D341Med (cell line): ENCODE measurements at regions not wholly inside any gene's neighbourhood (a gene's known extent, or its start where the extent isn't known, plus 50 kb on each side); places are given as distances from the start of the nearest gene placed in this dataset.

ENCODE experiments used
- DNase-seq: peaks from one replicate; pipeline ENCODE4 v3.0.0; 2012; ENCODE audit warnings: low spot score

GRCh38 chr18:68342039-68342659 lies 372.8 kb downstream of the TMX3 start:
- DNase-seq, result no peak

DNA sequence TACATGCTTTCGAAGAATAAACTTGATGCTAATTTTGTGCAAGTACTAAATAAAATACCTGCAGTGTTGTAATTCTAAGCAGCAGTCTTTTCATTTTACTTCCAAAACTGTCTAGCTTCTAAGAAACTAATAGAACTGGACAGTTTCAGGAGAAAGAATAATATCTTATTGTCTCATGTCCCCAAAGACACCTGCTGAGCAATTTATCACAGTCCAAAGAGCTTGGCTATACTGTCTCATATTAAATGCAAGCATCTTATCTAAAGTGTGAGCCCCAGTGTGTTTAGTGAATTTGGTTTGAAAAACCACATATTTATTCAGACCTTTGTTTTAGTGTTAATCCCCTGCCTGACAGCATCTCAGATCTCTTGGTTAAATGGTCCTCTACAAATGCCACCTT lies 374.3 kb downstream of the TMX3 start:
- no peak for DNase-seq

DNA sequence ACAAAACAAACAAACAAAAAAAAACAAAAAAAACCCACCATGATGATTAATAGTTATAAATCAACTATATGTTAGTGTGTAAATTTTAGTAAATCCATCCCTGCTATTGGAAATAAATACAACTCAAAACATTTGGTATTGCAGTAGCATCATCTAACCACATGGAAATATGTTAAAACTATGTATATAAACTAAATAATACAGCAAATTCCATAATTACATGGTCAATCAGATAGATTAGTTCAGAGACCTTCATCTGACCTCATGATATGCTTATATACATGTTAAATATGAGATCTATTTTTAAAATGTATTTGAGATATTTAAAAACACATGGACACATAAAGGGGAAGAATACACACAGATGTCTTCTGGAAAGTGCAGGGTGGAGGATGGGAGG lies 384.2 kb downstream of the TMX3 start:
- no peak for DNase-seq

- no peak for DNase-seq
Observed at GRCh38 chr18:68323921-68324320, 391.0 kb downstream of the TMX3 start.

- no peak for DNase-seq
Observed at GRCh38 chr18:68316636-68317035, 398.3 kb downstream of the TMX3 start.

- no peak for DNase-seq
Observed at GRCh38 chr18:68314403-68314802, 400.5 kb downstream of the TMX3 start.

- DNase-seq, result no peak
Observed at GRCh38 chr18:68301441-68301840, 413.5 kb downstream of the TMX3 start.

- no peak for DNase-seq
Observed at GRCh38 chr18:68299906-68300305, 415.0 kb downstream of the TMX3 start.

DNA sequence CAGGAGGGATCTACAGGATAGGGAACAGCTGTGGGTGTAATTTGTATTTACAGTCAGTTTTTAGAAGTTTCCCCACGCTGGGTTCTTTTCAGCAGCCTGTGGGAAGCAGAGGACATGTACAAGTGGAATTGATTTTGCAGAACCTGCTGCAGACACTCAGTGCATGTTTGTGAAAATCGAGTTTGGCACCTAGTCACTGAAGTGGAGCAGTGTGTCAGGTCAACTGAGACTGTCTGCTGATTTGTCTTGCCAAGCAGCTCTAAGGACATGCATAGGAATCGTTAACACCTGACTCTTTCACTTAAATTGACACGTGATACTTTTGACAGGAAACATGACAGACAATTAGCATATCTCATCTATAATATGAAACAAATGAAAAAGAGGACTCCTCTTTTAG lies 416.6 kb downstream of the TMX3 start:
- DNase-seq, result no peak

DNA sequence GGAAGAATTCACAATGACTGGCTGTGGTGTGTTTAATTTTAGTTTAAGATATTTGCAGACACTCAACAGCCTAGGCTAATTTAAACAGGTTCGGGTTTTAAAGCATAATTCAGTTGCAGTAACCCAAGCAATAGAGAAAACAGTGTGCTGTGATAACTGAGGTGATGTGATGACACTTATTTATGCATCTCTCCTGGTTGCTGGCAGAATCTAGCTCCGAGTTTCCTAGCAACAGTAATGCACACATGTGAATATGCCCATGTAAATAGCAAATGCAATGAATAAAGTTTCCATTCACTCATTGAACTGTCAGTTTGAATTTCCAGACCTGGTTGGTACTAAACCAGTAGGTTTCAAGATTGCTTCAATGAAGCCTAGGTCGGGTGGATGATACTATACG lies 426.5 kb downstream of the TMX3 start:
- no peak for DNase-seq

DNA sequence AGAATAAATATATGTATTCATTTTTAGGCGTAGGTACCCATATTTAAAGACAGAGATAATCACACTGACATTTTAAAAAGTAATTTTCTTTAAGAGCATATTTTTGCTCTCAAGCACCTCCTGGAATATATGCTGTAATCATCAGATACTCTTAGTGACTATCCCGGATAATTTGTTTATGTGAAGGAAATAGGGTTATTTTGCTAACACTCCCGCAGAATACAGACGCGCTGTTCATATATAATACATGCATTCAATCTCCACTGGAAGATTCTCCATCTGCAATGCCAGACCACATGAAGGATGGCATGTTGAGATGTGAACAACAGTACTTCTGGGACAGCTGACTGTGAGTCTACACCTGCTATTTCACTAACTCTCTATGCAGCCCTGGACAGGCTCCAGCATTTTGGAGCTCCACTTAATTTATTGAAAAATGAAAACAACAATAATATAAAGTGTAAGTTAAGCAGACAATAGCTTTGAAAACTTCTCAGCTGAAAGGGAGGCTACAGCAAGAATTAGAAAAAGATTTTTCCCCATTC lies 430.6 kb downstream of the TMX3 start:
- DNase-seq, result no peak

DNA sequence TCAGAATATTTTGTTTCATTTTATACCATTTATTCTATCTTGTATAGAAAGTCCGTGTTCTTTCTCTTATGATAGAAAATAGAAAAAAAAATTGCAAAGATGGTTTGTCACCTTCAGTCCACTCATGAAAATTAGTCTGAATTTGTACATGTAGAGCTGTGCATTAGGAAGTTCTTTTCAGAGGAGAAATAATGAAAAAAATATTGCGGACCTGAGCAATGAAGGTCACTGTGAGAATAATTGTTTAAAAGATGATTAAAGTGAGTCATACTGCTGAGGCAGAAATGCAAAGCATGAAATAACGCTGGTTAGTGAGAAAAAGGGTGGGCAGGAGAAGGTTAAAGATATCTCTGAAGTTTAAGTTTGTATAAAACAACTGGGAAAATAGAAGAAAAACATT lies 431.1 kb downstream of the TMX3 start:
- DNase-seq, result no peak

GRCh38 chr18:68282232-68282631 lies 432.7 kb downstream of the TMX3 start:
- no peak for DNase-seq

DNA sequence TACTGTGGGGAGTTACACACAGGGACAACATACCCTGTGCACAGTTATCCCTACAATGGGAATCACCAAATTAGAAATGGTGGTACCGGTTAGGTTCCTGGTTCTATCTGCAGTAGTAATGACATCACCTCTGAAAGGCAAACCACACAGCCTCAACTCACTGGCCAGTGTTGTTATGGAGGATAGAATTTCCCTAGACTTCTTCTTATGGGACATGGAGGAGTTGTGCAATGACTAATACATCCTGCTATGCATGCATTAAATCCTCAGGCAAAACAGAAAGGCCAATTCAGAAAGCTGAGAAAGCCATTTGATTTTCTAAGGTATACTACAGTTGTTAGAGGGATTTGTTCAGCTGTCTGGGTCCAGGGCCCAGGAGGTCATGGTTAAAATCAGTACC lies 439.3 kb downstream of the TMX3 start:
- no peak for DNase-seq

DNA sequence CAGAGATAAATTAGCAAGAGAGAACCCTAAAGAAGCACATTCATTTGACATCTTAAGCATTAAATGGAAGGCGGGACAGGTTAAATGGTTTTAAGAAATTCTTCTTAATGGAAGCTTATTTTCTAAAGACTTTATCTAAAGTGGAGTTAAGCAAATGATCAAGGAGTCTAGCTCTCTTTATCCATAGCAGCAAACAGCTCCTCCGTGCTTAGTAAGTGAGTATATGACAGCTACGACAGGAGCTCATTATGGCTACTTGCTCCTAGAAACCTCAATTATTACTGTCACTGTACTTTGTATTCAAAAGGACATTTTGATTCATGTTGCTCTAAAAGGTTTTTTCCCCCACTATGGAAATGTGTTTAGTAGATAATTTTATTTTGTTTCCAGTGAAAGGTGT lies 444.9 kb downstream of the TMX3 start:
- no peak for DNase-seq

GRCh38 chr18:68267583-68267982 lies 447.3 kb downstream of the TMX3 start:
- no peak for DNase-seq

DNA sequence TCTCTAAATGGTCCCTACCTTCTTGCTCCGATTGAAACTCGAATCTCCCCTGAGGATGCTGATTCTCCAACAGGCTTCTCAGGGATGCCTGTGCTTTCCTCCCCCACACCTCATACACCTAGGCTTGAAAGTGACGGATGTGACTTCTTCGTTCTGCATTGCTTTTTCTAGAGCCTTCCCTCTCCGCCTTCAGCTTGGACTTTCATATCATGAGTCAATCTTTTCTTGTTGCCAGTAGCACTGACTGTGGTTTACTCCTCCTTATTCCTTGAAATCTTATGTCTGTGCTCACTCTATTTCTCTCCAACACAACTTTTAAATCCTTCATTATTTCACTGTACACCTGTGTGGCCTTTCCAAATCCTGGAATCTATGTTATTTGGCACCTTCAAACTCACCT lies 451.4 kb downstream of the TMX3 start:
- no peak for DNase-seq

- no peak for DNase-seq
Observed at GRCh38 chr18:68262690-68263294, 452.1 kb downstream of the TMX3 start.

DNA sequence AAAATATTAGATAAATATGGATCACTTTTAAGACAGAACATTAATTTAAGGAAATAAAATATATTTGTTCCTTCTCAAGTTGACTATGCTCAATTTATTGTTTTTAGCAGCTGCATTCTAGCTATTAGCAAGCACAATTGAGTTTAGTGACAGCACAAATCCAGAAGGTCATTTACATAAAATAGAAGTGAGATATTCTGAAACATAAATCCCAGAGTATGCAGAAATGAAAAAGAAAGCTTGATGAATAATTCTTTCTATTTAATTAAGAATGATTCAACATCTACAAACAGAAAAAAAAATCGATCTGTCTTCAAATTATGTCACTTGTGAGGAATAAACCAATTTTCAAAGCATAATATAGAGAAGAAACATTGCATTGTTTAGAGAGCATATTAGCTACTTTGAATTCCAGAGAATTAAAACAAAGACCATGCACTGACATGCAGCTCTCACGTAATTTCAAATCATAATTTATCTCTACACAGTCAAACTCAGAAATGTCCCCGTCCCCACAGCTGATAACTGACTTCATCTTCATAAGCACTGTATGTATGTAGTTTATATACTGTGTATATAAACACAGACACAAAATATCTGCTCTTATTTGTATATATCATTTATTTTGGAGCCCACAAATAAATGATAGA lies 458.4 kb downstream of the TMX3 start:
- DNase-seq, result no peak

- DNase-seq, result no peak
Observed at GRCh38 chr18:68244786-68245185, 470.1 kb downstream of the TMX3 start.

- no peak for DNase-seq
Observed at GRCh38 chr18:68241881-68242280, 473.0 kb downstream of the TMX3 start.

GRCh38 chr18:68234676-68235075 lies 480.2 kb downstream of the TMX3 start:
- DNase-seq, result no peak

GRCh38 chr18:68234131-68234530 lies 480.8 kb downstream of the TMX3 start:
- DNase-seq, result no peak

DNA sequence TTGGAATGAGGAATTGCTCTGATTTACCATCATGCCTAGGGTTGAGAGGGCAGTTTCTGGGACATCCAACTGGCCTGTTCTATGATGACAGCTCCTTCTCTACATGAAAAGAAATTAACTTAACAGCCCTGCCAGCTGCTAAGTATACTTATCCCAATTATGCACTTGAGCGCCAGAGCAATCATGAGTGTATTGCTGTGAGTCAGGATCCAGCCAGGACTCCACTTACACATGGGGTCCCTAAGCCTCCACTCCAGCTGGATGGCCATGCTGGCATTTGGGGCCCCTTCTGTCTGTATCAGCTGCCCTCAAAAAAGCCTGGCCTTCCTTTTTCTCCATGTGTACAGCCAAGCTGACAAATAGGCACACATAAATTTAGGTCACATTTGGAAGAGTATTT lies 481.9 kb downstream of the TMX3 start:
- peak; percentile 82 for DNase-seq
